DOHH2 (cell line): ENCODE measurements at regions not wholly inside any gene's neighbourhood (a gene's known extent, or its start where the extent isn't known, plus 50 kb on each side); places are given as distances from the start of the nearest gene placed in this dataset.

ENCODE experiments used
- H3F3A ChIP-seq: fragments of 200-600 bp; sonication (generic), shearing (Covaris generic); 2 replicates; pipeline ENCODE4 v1.6.0; 2016; ENCODE audit warnings: antibody characterized with exemption, mild to moderate bottlenecking; ENCODE audit not compliant: control insufficient read depth, insufficient read depth
- H3K27ac ChIP-seq: fragments of 200-600 bp; sonication (generic); 2 replicates; pipeline ENCODE4 v1.5.1; 2014; ENCODE audit warnings: low read depth, mild to moderate bottlenecking, low read length, moderate library complexity
- H3K27me3 ChIP-seq: fragments of 200-600 bp; sonication (generic); 2 replicates; pipeline ENCODE4 v1.6.1; 2014; ENCODE audit warnings: mild to moderate bottlenecking, low read length, mixed read lengths; ENCODE audit not compliant: control insufficient read depth
- H3K36me3 ChIP-seq: fragments of 200-600 bp; sonication (generic); 2 replicates; pipeline ENCODE4 v1.6.1; 2014; ENCODE audit warnings: mild to moderate bottlenecking, low read length, moderate library complexity, mixed read lengths; ENCODE audit not compliant: control insufficient read depth
- H3K4me1 ChIP-seq: fragments of 200-600 bp; sonication (generic); 2 replicates; pipeline ENCODE4 v1.6.1; 2014; ENCODE audit warnings: mild to moderate bottlenecking, low read length, mixed read lengths; ENCODE audit not compliant: control insufficient read depth
- H3K4me2 ChIP-seq: fragments of 200-600 bp; sonication (generic); 2 replicates; pipeline ENCODE4 v1.6.0; 2014; ENCODE audit warnings: mild to moderate bottlenecking, low read length, moderate library complexity
- H3K4me3 ChIP-seq: fragments of 200-600 bp; sonication (generic); 2 replicates; pipeline ENCODE4 v1.5.1; 2014; ENCODE audit warnings: mild to moderate bottlenecking, low read length, mixed read lengths
- H3K79me2 ChIP-seq: fragments of 200-600 bp; sonication (generic); 2 replicates; pipeline ENCODE4 v1.6.1; 2014; ENCODE audit warnings: mild to moderate bottlenecking, low read length, mixed read lengths; ENCODE audit not compliant: control insufficient read depth
- H3K9me2 ChIP-seq: fragments of 200-600 bp; sonication (generic); replicated peaks from 2 replicates; pipeline ENCODE4 v1.6.1; 2014; ENCODE audit warnings: mild to moderate bottlenecking, low read length, mixed read lengths; ENCODE audit not compliant: control insufficient read depth
- H3K9me3 ChIP-seq: fragments of 200-600 bp; sonication (generic); 2 replicates; pipeline ENCODE4 v1.6.1; 2014; ENCODE audit warnings: antibody characterized with exemption, low read length, mixed read lengths; ENCODE audit not compliant: control insufficient read depth, insufficient read depth
- H4K20me1 ChIP-seq: fragments of 200-600 bp; sonication (generic); 2 replicates; pipeline ENCODE4 v1.6.0; 2014; ENCODE audit warnings: low read depth, mild to moderate bottlenecking, antibody characterized with exemption, low read length, moderate library complexity; ENCODE audit not compliant: control insufficient read depth, insufficient read depth
- EZH2phosphoT487 ChIP-seq: fragments of 200-600 bp; sonication (generic); IDR thresholded peaks from 2 replicates; pipeline ENCODE4 v1.6.1; 2017; ENCODE audit warnings: borderline replicate concordance, mild to moderate bottlenecking, antibody characterized with exemption, low read length, moderate library complexity, mixed read lengths
- TF ChIP-seq, protein P1 (sequence below): fragments of 200-600 bp; sonication (generic); IDR thresholded peaks from one replicate; pipeline ENCODE4 v1.5.1; 2014; ENCODE audit warnings: antibody characterized with exemption, mild to moderate bottlenecking, low read depth, low read length; ENCODE audit not compliant: poor library complexity, severe bottlenecking

- Histone ChIP-seq H3K4me2 (no peak overlapping the region), H3F3A (no peaks in the 10 kb centered on the region)
Observed at GRCh38 chr20:50298554-50299324, 108.1 kb downstream of the CEBPB start.

GRCh38 chr20:50299325-50299629 is 108.6 kb downstream of the CEBPB start:
- Histone ChIP-seq H4K20me1 (no peaks in the 10 kb centered on the region), H3K9me2 (no peaks in the 10 kb centered on the region), H3K4me1 (peaks cover 13% of the 10 kb centered on the region), H3K4me2 (no peak overlapping the region), H3K79me2 (no peaks in the 10 kb centered on the region), H3K4me3 (no peak overlapping the region), H3K9me3 (no peaks in the 10 kb centered on the region), H3K27ac (no peak overlapping the region), H3K27me3 (peaks cover 12% of the 10 kb centered on the region), H3K36me3 (no peaks in the 10 kb centered on the region), H3F3A (no peaks in the 10 kb centered on the region)
- TF ChIP-seq, protein P1, sequence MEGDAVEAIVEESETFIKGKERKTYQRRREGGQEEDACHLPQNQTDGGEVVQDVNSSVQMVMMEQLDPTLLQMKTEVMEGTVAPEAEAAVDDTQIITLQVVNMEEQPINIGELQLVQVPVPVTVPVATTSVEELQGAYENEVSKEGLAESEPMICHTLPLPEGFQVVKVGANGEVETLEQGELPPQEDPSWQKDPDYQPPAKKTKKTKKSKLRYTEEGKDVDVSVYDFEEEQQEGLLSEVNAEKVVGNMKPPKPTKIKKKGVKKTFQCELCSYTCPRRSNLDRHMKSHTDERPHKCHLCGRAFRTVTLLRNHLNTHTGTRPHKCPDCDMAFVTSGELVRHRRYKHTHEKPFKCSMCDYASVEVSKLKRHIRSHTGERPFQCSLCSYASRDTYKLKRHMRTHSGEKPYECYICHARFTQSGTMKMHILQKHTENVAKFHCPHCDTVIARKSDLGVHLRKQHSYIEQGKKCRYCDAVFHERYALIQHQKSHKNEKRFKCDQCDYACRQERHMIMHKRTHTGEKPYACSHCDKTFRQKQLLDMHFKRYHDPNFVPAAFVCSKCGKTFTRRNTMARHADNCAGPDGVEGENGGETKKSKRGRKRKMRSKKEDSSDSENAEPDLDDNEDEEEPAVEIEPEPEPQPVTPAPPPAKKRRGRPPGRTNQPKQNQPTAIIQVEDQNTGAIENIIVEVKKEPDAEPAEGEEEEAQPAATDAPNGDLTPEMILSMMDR: no peak
- TF ChIP-seq EZH2phosphoT487: no peak

More at GRCh38 chr20:50298554-50299324, 108.1 kb downstream of the CEBPB start:
- H3K27ac ChIP-seq: no peak overlapping the region
- H3K9me2 ChIP-seq: no peaks in the 10 kb centered on the region
- no peaks in the 10 kb centered on the region for H3K9me3 ChIP-seq
- TF ChIP-seq, protein P1: no peak
- TF ChIP-seq EZH2phosphoT487: no peak
- H3K27me3 ChIP-seq: peaks cover 12% of the 10 kb centered on the region
- no peaks in the 10 kb centered on the region for H3K79me2 ChIP-seq
- H4K20me1 ChIP-seq: no peaks in the 10 kb centered on the region
- no peak overlapping the region for H3K4me3 ChIP-seq
- no peaks in the 10 kb centered on the region for H3K36me3 ChIP-seq
- peaks cover 13% of the 10 kb centered on the region for H3K4me1 ChIP-seq

DNA sequence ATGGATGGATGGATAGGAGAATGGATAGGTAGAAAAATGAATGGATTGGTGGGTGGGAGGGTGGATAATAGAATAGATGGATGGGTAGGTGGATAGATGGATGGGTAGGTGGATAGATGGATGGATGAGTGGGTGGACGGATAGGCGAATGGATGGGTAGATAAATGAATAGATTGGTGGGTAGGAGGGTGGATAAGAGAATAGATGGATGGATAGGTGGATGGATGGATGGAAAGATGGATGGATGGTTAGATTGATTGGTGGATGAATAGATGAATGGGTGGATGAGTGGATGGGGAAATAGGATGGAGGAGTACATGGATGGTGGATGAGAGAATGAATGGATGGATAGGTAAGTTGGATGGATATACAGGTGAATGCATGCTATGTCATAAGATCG is 110.5 kb downstream of the CEBPB start:
- no peaks in the 10 kb centered on the region for H3K36me3 ChIP-seq
- H3K79me2 ChIP-seq: no peaks in the 10 kb centered on the region
- H3K9me2 ChIP-seq: no peaks in the 10 kb centered on the region
- no peak overlapping the region for H3K27ac ChIP-seq
- H3K4me3 ChIP-seq: no peak overlapping the region
- no peak overlapping the region for H3K4me2 ChIP-seq
- H3K4me1 ChIP-seq: peaks cover 13% of the 10 kb centered on the region
- no peaks in the 10 kb centered on the region for H3F3A ChIP-seq
- no peak for TF ChIP-seq EZH2phosphoT487
- TF ChIP-seq, protein P1: no peak
- no peaks in the 10 kb centered on the region for H3K9me3 ChIP-seq
- H4K20me1 ChIP-seq: no peaks in the 10 kb centered on the region
- peaks cover 10% of the 10 kb centered on the region for H3K27me3 ChIP-seq
